DND-41 (cell line): ENCODE measurements at regions not wholly inside any gene's neighbourhood (a gene's known extent, or its start where the extent isn't known, plus 50 kb on each side); places are given as distances from the start of the nearest gene placed in this dataset.

Experiments
- ATAC-seq: fragments of 200-7000 bp; cut with Tn5 transposase; 3 replicates; pipeline ENCODE4 v1.9.1; 2021; ENCODE audit warnings: low read depth; ENCODE audit not compliant: insufficient read depth
- DNase-seq: peaks from one replicate; pipeline ENCODE4 v3.0.0-alpha.2; 2020
- H2AFZ ChIP-seq: 2 replicates; pipeline ENCODE4 v1.6.0; 2012; ENCODE audit warnings: low read depth, low read length
- H3K27ac ChIP-seq: 2 replicates; pipeline ENCODE4 v1.5.1; 2012; ENCODE audit warnings: low read length, inconsistent platforms
- H3K27me3 ChIP-seq: fragments of 200-600 bp; sonication (generic); 2 replicates; pipeline ENCODE4 v1.6.0; 2012; ENCODE audit warnings: low read length, mild to moderate bottlenecking, inconsistent platforms; ENCODE audit not compliant: insufficient read depth, poor library complexity
- H3K36me3 ChIP-seq: 2 replicates; pipeline ENCODE4 v1.5.1; 2012; ENCODE audit warnings: low read length, inconsistent platforms; ENCODE audit not compliant: insufficient read depth
- H3K4me1 ChIP-seq: 2 replicates; pipeline ENCODE4 v1.5.1; 2012; ENCODE audit warnings: mild to moderate bottlenecking, low read length; ENCODE audit not compliant: insufficient read depth
- H3K4me2 ChIP-seq: 2 replicates; pipeline ENCODE4 v1.6.0; 2012; ENCODE audit warnings: mild to moderate bottlenecking, moderate library complexity, low read length, inconsistent platforms; ENCODE audit not compliant: insufficient read depth
- H3K4me3 ChIP-seq, 2 experiments: fragments of 200-600 bp in 1 of 2; shearing (Covaris generic) in 1 of 2; 2 replicates each; pipeline ENCODE4 v1.5.1; 2012 to 2016; ENCODE audit warnings: inconsistent platforms in 2 of 2, low read length in 2 of 2, mild to moderate bottlenecking in 2 of 2, low read depth in 1 of 2, moderate library complexity in 1 of 2
- H3K79me2 ChIP-seq: 2 replicates; pipeline ENCODE4 v1.6.0; 2012; ENCODE audit warnings: low read length, inconsistent platforms; ENCODE audit not compliant: insufficient read depth
- H3K9ac ChIP-seq: 2 replicates; pipeline ENCODE4 v1.6.0; 2012; ENCODE audit warnings: low read depth, mild to moderate bottlenecking, inconsistent platforms, low read length, moderate library complexity
- H3K9me3 ChIP-seq: 2 replicates; pipeline ENCODE4 v1.5.1; 2012; ENCODE audit warnings: low read length, moderate library complexity, mild to moderate bottlenecking, inconsistent platforms; ENCODE audit not compliant: insufficient read depth, severe bottlenecking
- H4K20me1 ChIP-seq: 2 replicates; pipeline ENCODE4 v1.6.0; 2012; ENCODE audit warnings: low read length; ENCODE audit not compliant: insufficient read depth
- EZH2 ChIP-seq: IDR thresholded peaks from 3 replicates; pipeline ENCODE4 v1.6.1; 2012; ENCODE audit warnings: borderline replicate concordance, low read depth, mild to moderate bottlenecking, moderate library complexity, low read length, inconsistent platforms; ENCODE audit not compliant: severe bottlenecking
- TF ChIP-seq, protein P1 (sequence below): IDR thresholded peaks from 2 replicates; pipeline ENCODE4 v1.5.1; 2012; ENCODE audit warnings: borderline replicate concordance, low read length, moderate library complexity, mild to moderate bottlenecking; ENCODE audit not compliant: poor library complexity, severe bottlenecking; ENCODE audit errors: extremely low read depth

- no peaks in the 10 kb centered on the region for H4K20me1 ChIP-seq
- no peaks in the 10 kb centered on the region for H3K79me2 ChIP-seq
- H3K4me1 ChIP-seq = no peaks in the 10 kb centered on the region
- no peak overlapping the region for H3K27ac ChIP-seq
- H2AFZ ChIP-seq = no peak overlapping the region
- H3K36me3 ChIP-seq = no peaks in the 10 kb centered on the region
- no peak for TF ChIP-seq EZH2
- TF ChIP-seq, protein P1, sequence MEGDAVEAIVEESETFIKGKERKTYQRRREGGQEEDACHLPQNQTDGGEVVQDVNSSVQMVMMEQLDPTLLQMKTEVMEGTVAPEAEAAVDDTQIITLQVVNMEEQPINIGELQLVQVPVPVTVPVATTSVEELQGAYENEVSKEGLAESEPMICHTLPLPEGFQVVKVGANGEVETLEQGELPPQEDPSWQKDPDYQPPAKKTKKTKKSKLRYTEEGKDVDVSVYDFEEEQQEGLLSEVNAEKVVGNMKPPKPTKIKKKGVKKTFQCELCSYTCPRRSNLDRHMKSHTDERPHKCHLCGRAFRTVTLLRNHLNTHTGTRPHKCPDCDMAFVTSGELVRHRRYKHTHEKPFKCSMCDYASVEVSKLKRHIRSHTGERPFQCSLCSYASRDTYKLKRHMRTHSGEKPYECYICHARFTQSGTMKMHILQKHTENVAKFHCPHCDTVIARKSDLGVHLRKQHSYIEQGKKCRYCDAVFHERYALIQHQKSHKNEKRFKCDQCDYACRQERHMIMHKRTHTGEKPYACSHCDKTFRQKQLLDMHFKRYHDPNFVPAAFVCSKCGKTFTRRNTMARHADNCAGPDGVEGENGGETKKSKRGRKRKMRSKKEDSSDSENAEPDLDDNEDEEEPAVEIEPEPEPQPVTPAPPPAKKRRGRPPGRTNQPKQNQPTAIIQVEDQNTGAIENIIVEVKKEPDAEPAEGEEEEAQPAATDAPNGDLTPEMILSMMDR = no peak
- no peak overlapping the region for H3K9ac ChIP-seq
- DNase-seq = no peak
- H3K4me3 ChIP-seq = no peak overlapping the region
- H3K9me3 ChIP-seq = no peaks in the 10 kb centered on the region
- no peaks in the 10 kb centered on the region for H3K27me3 ChIP-seq
- H3K4me2 ChIP-seq = no peak overlapping the region
- no peak for ATAC-seq
These were observed 68.6 kb upstream of the STARD4 start for GRCh38 chr5:111580956-111581355.

DNA sequence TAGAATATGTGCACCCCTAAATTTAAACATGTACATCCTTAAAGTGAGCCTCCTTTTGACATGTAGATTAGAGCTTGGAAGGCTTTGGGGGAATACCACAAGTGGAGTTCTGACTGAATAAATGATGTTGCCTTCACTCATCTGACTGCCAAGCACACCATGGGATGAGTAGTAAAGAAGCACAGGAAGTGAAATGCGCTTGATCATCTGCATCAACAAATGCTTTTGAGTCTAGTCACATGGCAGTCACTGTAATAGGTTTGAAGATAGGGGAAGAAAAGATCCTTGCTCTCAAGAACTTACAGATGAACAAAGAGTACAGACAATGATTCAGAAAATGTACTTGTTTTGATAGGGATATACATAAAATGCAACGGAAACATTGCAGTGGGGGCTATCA lies 62.0 kb upstream of the STARD4 start:
- H2AFZ ChIP-seq = no peak overlapping the region
- H3K27ac ChIP-seq = no peak overlapping the region
- no peaks in the 10 kb centered on the region for H3K79me2 ChIP-seq
- H3K9ac ChIP-seq = no peak overlapping the region
- no peak for DNase-seq
- H4K20me1 ChIP-seq = no peaks in the 10 kb centered on the region
- peak; percentile 40; the same call in 1 of the 3 replicates for ATAC-seq
- H3K9me3 ChIP-seq = no peaks in the 10 kb centered on the region
- TF ChIP-seq, protein P1 = no peak
- no peak for TF ChIP-seq EZH2
- H3K4me1 ChIP-seq = no peaks in the 10 kb centered on the region
- no peak overlapping the region for H3K4me2 ChIP-seq
- no peaks in the 10 kb centered on the region for H3K36me3 ChIP-seq
- H3K27me3 ChIP-seq = no peaks in the 10 kb centered on the region
- H3K4me3 ChIP-seq = no peak overlapping the region

GRCh38 chr5:111572561-111572960 lies 60.2 kb upstream of the STARD4 start:
- Histone ChIP-seq H3K79me2 (no peaks in the 10 kb centered on the region), H3K27me3 (no peaks in the 10 kb centered on the region), H3K9me3 (no peaks in the 10 kb centered on the region), H3K4me3 (no peak overlapping the region), H3K36me3 (no peaks in the 10 kb centered on the region), H3K9ac (no peak overlapping the region), H2AFZ (no peak overlapping the region), H3K27ac (no peak overlapping the region), H3K4me2 (no peak overlapping the region), H4K20me1 (no peaks in the 10 kb centered on the region), H3K4me1 (no peaks in the 10 kb centered on the region)
- ATAC-seq (no peak), DNase-seq (no peak)
- TF ChIP-seq, protein P1 = no peak
- TF ChIP-seq EZH2 = no peak

- no peaks in the 10 kb centered on the region for H4K20me1 ChIP-seq
- H3K9me3 ChIP-seq = peaks cover 5% of the 10 kb centered on the region
- H3K27me3 ChIP-seq = no peaks in the 10 kb centered on the region
- DNase-seq (no peak), ATAC-seq (no peak)
- H3K27ac ChIP-seq = no peak overlapping the region
- no peaks in the 10 kb centered on the region for H3K79me2 ChIP-seq
- no peak overlapping the region for H3K4me2 ChIP-seq
- TF ChIP-seq, protein P1 = no peak
- no peak for TF ChIP-seq EZH2
- no peaks in the 10 kb centered on the region for H3K4me1 ChIP-seq
- no peaks in the 10 kb centered on the region for H3K36me3 ChIP-seq
- no peak overlapping the region for H2AFZ ChIP-seq
- no peak overlapping the region for H3K4me3 ChIP-seq
- no peak overlapping the region for H3K9ac ChIP-seq
These were observed 50.9 kb upstream of the STARD4 start for GRCh38 chr5:111563031-111563822.
